ENCODE measurements at regions not wholly inside any gene's neighbourhood (a gene's known extent, or its start where the extent isn't known, plus 50 kb on each side); places are given as distances from the start of the nearest gene placed in this dataset.

- TF ChIP-seq GATA2 (IDR thresholded peaks at IDR 0.05; ENCODE audit: low read depth, low read length) (no peak), GATA3 (IDR thresholded peaks at IDR 0.05; ENCODE audit: low read depth, low read length) (no peak)
Measured at GRCh38 chr4:13794819-13795565, 167.5 kb upstream of the BOD1L1 start.

- TF ChIP-seq GATA2 (IDR thresholded peaks at IDR 0.05; ENCODE audit: low read depth, low read length) (no peak), GATA3 (IDR thresholded peaks at IDR 0.05; ENCODE audit: low read depth, low read length) (no peak)
Measured at GRCh38 chr4:13797061-13797460, 169.5 kb upstream of the BOD1L1 start.

- TF ChIP-seq GATA2 (IDR thresholded peaks at IDR 0.05; ENCODE audit: low read depth, low read length) (no peak), GATA3 (IDR thresholded peaks at IDR 0.05; ENCODE audit: low read depth, low read length) (no peak)
Measured at GRCh38 chr4:13815231-13815630, 187.7 kb upstream of the BOD1L1 start.

- TF ChIP-seq GATA3 (IDR thresholded peaks at IDR 0.05; ENCODE audit: low read depth, low read length) (no peak), GATA2 (IDR thresholded peaks at IDR 0.05; ENCODE audit: low read depth, low read length) (no peak)
Measured at GRCh38 chr4:13816472-13816871, 188.9 kb upstream of the BOD1L1 start.

GRCh38 chr4:13821522-13821921 lies 194.0 kb upstream of the BOD1L1 start:
- TF ChIP-seq GATA3 (IDR thresholded peaks at IDR 0.05; ENCODE audit: low read depth, low read length) (no peak), GATA2 (IDR thresholded peaks at IDR 0.05; ENCODE audit: low read depth, low read length) (no peak)

- no peak for TF ChIP-seq GATA2 (IDR thresholded peaks at IDR 0.05; ENCODE audit: low read depth, low read length)
- TF ChIP-seq GATA3 (IDR thresholded peaks at IDR 0.05; ENCODE audit: low read depth, low read length): no peak
Measured at GRCh38 chr4:13829457-13829856, 201.9 kb upstream of the BOD1L1 start.

- TF ChIP-seq GATA2 (IDR thresholded peaks at IDR 0.05; ENCODE audit: low read depth, low read length) (no peak), GATA3 (IDR thresholded peaks at IDR 0.05; ENCODE audit: low read depth, low read length) (no peak)
Measured at GRCh38 chr4:13830449-13830848, 202.9 kb upstream of the BOD1L1 start.

GRCh38 chr4:13833171-13833804 lies 205.8 kb upstream of the BOD1L1 start:
- TF ChIP-seq GATA3 (IDR thresholded peaks at IDR 0.05; ENCODE audit: low read depth, low read length): no peak
- TF ChIP-seq GATA2 (IDR thresholded peaks at IDR 0.05; ENCODE audit: low read depth, low read length): no peak

- TF ChIP-seq GATA3 (IDR thresholded peaks at IDR 0.05; ENCODE audit: low read depth, low read length) (no peak), GATA2 (IDR thresholded peaks at IDR 0.05; ENCODE audit: low read depth, low read length) (no peak)
Measured at GRCh38 chr4:13836946-13837912, 209.7 kb upstream of the BOD1L1 start.

- TF ChIP-seq GATA2 (IDR thresholded peaks at IDR 0.05; ENCODE audit: low read depth, low read length): no peak
- no peak for TF ChIP-seq GATA3 (IDR thresholded peaks at IDR 0.05; ENCODE audit: low read depth, low read length)
Measured at GRCh38 chr4:13840502-13841190, 213.1 kb upstream of the BOD1L1 start.

GRCh38 chr4:13844740-13845139 lies 217.2 kb upstream of the BOD1L1 start:
- TF ChIP-seq GATA2 (IDR thresholded peaks at IDR 0.05; ENCODE audit: low read depth, low read length) (no peak), GATA3 (IDR thresholded peaks at IDR 0.05; ENCODE audit: low read depth, low read length) (no peak)

- TF ChIP-seq GATA3 (IDR thresholded peaks at IDR 0.05; ENCODE audit: low read depth, low read length) (no peak), GATA2 (IDR thresholded peaks at IDR 0.05; ENCODE audit: low read depth, low read length) (no peak)
Measured at GRCh38 chr4:13849778-13850177, 222.3 kb upstream of the BOD1L1 start.

GRCh38 chr4:13851085-13851940 lies 223.8 kb upstream of the BOD1L1 start:
- no peak for TF ChIP-seq GATA2 (IDR thresholded peaks at IDR 0.05; ENCODE audit: low read depth, low read length)
- TF ChIP-seq GATA3 (IDR thresholded peaks at IDR 0.05; ENCODE audit: low read depth, low read length): no peak

Measured in SH-SY5Y (cell line).